ENCODE measurements at regions not wholly inside any gene's neighbourhood (a gene's known extent, or its start where the extent isn't known, plus 50 kb on each side); places are given as distances from the start of the nearest gene placed in this dataset.

- TF ChIP-seq CTCF (IDR thresholded peaks at IDR 0.05; ENCODE audit: poor library complexity) (no peak), EZH2phosphoT487 (IDR thresholded peaks at IDR 0.05; ENCODE audit: low read depth, severe bottlenecking, unreplicated experiment) (no peak)
These were observed 925.1 kb downstream of the PCDH7 start for GRCh38 chr4:31645236-31645635.
